ENCODE measurements at regions not wholly inside any gene's neighbourhood (a gene's known extent, or its start where the extent isn't known, plus 50 kb on each side); places are given as distances from the start of the nearest gene placed in this dataset.

- Histone ChIP-seq H3K23ac (ENCODE audit: low read depth, low read length) (no peak overlapping the region), H4K91ac (ENCODE audit: insufficient read depth, low read depth, low read length) (no peak overlapping the region), H3K4ac (ENCODE audit: low read depth, low read length) (no peak overlapping the region), H3K4me2 (ENCODE audit: low read depth, low read length) (no peak overlapping the region), H3K14ac (replicated peaks; ENCODE audit: low read depth, low read length) (no peak overlapping the region), H2AK5ac (ENCODE audit: low read depth, low read length) (no peak overlapping the region), H3K36me3 (ENCODE audit: control insufficient read depth, insufficient read depth, low read length) (no peaks in the 10 kb centered on the region), H3K79me1 (ENCODE audit: low read depth in 1 of 2, low read length in 2 of 2) (no peaks in the 10 kb centered on the region), H2AFZ (replicated peaks; ENCODE audit: low read length, poor library complexity) (no peak overlapping the region), H3K18ac (ENCODE audit: low read depth, low read length) (no peak overlapping the region), H2BK5ac (ENCODE audit: low read depth, low read length, poor library complexity, severe bottlenecking) (no peak overlapping the region), H2BK20ac (ENCODE audit: low read depth, low read length) (no peak overlapping the region), H3K27ac (ENCODE audit: insufficient read depth, low read length) (no peak overlapping the region), H3K4me3 (ENCODE audit: insufficient read depth, low read depth, low read length) (no peak overlapping the region), H2BK15ac (ENCODE audit: low read depth, low read length) (no peak overlapping the region), H2AK9ac (replicated peaks; ENCODE audit: low read depth, low read length, poor library complexity) (no peak overlapping the region), H4K20me1 (ENCODE audit: insufficient read depth, low read length) (no peaks in the 10 kb centered on the region), H4K8ac (ENCODE audit: low read depth in 2 of 2, low read length in 2 of 2) (no peak overlapping the region), H3K4me1 (ENCODE audit: control insufficient read depth, insufficient read depth, low read length) (no peaks in the 10 kb centered on the region), H3K9ac (ENCODE audit: low read depth, low read length) (no peak overlapping the region), H2BK120ac (ENCODE audit: low read depth, low read length) (no peak overlapping the region), H3K9me3 (ENCODE audit: control insufficient read depth, insufficient read depth, low read length) (no peaks in the 10 kb centered on the region; the same call in 1 of the 2 replicates), H4K5ac (ENCODE audit: low read depth, low read length) (no peak overlapping the region), H3K56ac (ENCODE audit: extremely low read depth, insufficient read depth, low read length) (no peak overlapping the region), H3K27me3 (ENCODE audit: control insufficient read depth, insufficient read depth, low read length) (no peaks in the 10 kb centered on the region), H3K9me1 (ENCODE audit: insufficient read depth, low read length) (no peaks in the 10 kb centered on the region)
- no CpG with 5 or more reads among the region's 1 CpG for WGBS, 2 experiments (ENCODE audit: extremely low coverage in 2 of 2, insufficient read length in 1 of 2)
- POLR2A ChIA-PET (ENCODE audit: unreplicated experiment) = no interaction called here
- ATAC-seq (ENCODE audit: low read depth) (no peak), DNase-seq (no peak)
- in situ Hi-C loops (cut with MboI; ENCODE audit: low sequenced_read_pairs) = no loop called here
- intact Hi-C loops (cut with micrococcal nuclease) = no loop called here
- no peak for TF ChIP-seq FOS (IDR thresholded peaks at IDR 0.05; ENCODE audit: low read depth, low read length)
- no peak for TF ChIP-seq CEBPB (IDR thresholded peaks at IDR 0.05; ENCODE audit: low read depth, low read length)
- no peak for TF ChIP-seq ELK1 (IDR thresholded peaks at IDR 0.05; ENCODE audit: borderline replicate concordance, low read depth, low read length)
- no peak for TF ChIP-seq SMC3 (IDR thresholded peaks at IDR 0.05; ENCODE audit: low read depth, low read length)
- TF ChIP-seq NFE2L2 (IDR thresholded peaks at IDR 0.05; ENCODE audit: low read depth, low read length) = no peak
- no TSS peak for BruUV-seq (replicated peaks)
- dilution Hi-C loops (cut with HindIII; ENCODE audit: low sequenced_read_pairs, unreplicated experiment) = no loop called here
- CTCF ChIA-PET = no interaction called here
Observed at GRCh38 chr11:81444297-81444696, 1289.4 kb downstream of the FAM181B start.
